K562 (cell line): ENCODE measurements at regions not wholly inside any gene's neighbourhood (a gene's known extent, or its start where the extent isn't known, plus 50 kb on each side); places are given as distances from the start of the nearest gene placed in this dataset.

Experiments
- ATAC-seq: fragments of 200-7000 bp; cut with Tn5 transposase; 3 replicates; pipeline ENCODE4 v1.9.1; 2020; ENCODE audit warnings: moderate library complexity
- BruUV-seq: library from RNA; stranded (reverse); fragments of 400-500 nt; replicated peaks from 2 replicates; lab custom pipeline; 2021; lab: Mats Ljungman, UMichigan
- CTCF ChIA-PET: fragments of 300-600 bp; formaldehyde crosslinking; extraction: SDS; loops from one replicate; lab custom pipeline; 2021; ENCODE audit warnings: low intra/inter-chr PET ratio; lab: Yijun Ruan, JAX
- POLR2A ChIA-PET: fragments of 300-600, 350-650 bp; sonication (Branson Sonifier 250); formaldehyde crosslinking; extraction: SDS; loops from one replicate; lab custom pipeline; 2021; ENCODE audit warnings: antibody characterized with exemption, inconsistent platforms; lab: Yijun Ruan, JAX
- DNase-seq, 4 experiments: peaks; one replicate each; pipeline versions ENCODE4 v3.0.0 to v3.0.0-alpha.2; 2011 to 2018; ENCODE audit warnings: low spot score in 3 of 4, mixed read lengths in 3 of 4; ENCODE audit errors: extremely low read depth in 1 of 4
- FAIRE-seq: peaks from 2 replicates; lab custom pipeline; 2011; peaks lifted over from hg19 to GRCh38; lab: Jason Lieb, UNC
- H2AFZ ChIP-seq: 2 replicates; pipeline ENCODE4 v1.6.0; 2011; ENCODE audit warnings: low read depth, low read length, control low read depth, inconsistent platforms
- H3K27ac ChIP-seq: fragments of 200-600 bp; 3 replicates; pipeline ENCODE4 v1.8.0; 2011; ENCODE audit warnings: low read depth, mild to moderate bottlenecking, control low read depth, inconsistent platforms, low read length, moderate library complexity, mixed read lengths; ENCODE audit errors: extremely low read depth
- H3K27me3 ChIP-seq, 2 experiments: fragments of 300-600 bp in 1 of 2; 2 replicates in 1 of 2; 3 replicates in 1 of 2; pipeline versions ENCODE4 v1.6.0 to v1.8.0; 2011; ENCODE audit warnings: inconsistent platforms in 2 of 2, low read length in 2 of 2, mild to moderate bottlenecking in 1 of 2, mixed read lengths in 1 of 2, moderate library complexity in 1 of 2; ENCODE audit not compliant: control insufficient read depth in 2 of 2, insufficient read depth in 2 of 2
- H3K36me3 ChIP-seq: fragments of 300-600 bp; 3 replicates; pipeline ENCODE4 v1.8.0; 2011; ENCODE audit warnings: mild to moderate bottlenecking, low read length, inconsistent platforms; ENCODE audit not compliant: control insufficient read depth, insufficient read depth
- H3K4me1 ChIP-seq, 2 experiments: fragments of 200-600 bp in 1 of 2; replicated peaks in 1 of 2; 2 replicates in 1 of 2; 3 replicates in 1 of 2; pipeline versions ENCODE4 v1.5.1 to v1.8.0; 2011; ENCODE audit warnings: inconsistent platforms in 2 of 2, low read length in 2 of 2, mild to moderate bottlenecking in 1 of 2, mixed read lengths in 1 of 2, moderate library complexity in 1 of 2; ENCODE audit not compliant: control insufficient read depth in 2 of 2, insufficient read depth in 2 of 2
- H3K4me2 ChIP-seq: 2 replicates; pipeline ENCODE4 v1.6.1; 2011; ENCODE audit warnings: low read length, control low read depth, inconsistent platforms, mixed read lengths; ENCODE audit not compliant: insufficient read depth
- H3K4me3 ChIP-seq: fragments of 200-600 bp; sonication (generic), shearing (Covaris generic); 2 replicates; pipeline ENCODE4 v1.5.1; 2016; ENCODE audit warnings: control low read depth, inconsistent platforms
- H3K79me2 ChIP-seq: fragments of 200-600 bp; 3 replicates; pipeline ENCODE4 v1.8.0; 2011; ENCODE audit warnings: low read length, inconsistent platforms; ENCODE audit not compliant: control insufficient read depth, insufficient read depth
- H3K9ac ChIP-seq, 2 experiments: 2 replicates each; pipeline versions ENCODE4 v1.6.0 to v1.6.1; 2011; ENCODE audit warnings: low read depth in 2 of 2, low read length in 2 of 2, control low read depth in 1 of 2, inconsistent platforms in 1 of 2, mild to moderate bottlenecking in 1 of 2, mixed read lengths in 1 of 2; ENCODE audit not compliant: insufficient read depth in 1 of 2
- H3K9me1 ChIP-seq: one replicate; pipeline ENCODE4 v1.6.0; 2011; ENCODE audit warnings: inconsistent platforms, mild to moderate bottlenecking, low read length, moderate library complexity; ENCODE audit not compliant: control insufficient read depth, insufficient read depth
- H3K9me3 ChIP-seq: replicated peaks from 2 replicates; pipeline ENCODE4 v1.5.1; 2011; ENCODE audit warnings: low read depth, low read length, inconsistent platforms; ENCODE audit not compliant: control insufficient read depth, insufficient read depth
- H4K20me1 ChIP-seq: replicated peaks from 2 replicates; pipeline ENCODE4 v1.6.1; 2011; ENCODE audit warnings: low read length, inconsistent platforms, mixed read lengths; ENCODE audit not compliant: control insufficient read depth, insufficient read depth
- ELF1 ChIP-seq: fragments of 200-800 bp; sonication (Bioruptor generic); IDR thresholded peaks from 2 replicates; pipeline ENCODE4 v1.6.1; 2016; ENCODE audit warnings: missing genetic modification characterization, missing compliant biosample characterization
- GATAD2B ChIP-seq: fragments of 450-650 bp; IDR thresholded peaks from 2 replicates; pipeline ENCODE4 v1.6.1; 2017; ENCODE audit warnings: mild to moderate bottlenecking, borderline replicate concordance
- HMBOX1 ChIP-seq: sonication (generic); IDR thresholded peaks from 2 replicates; pipeline ENCODE4 v1.6.1; 2016
- PRDM10 ChIP-seq: fragments of 450-650 bp; IDR thresholded peaks from 2 replicates; pipeline ENCODE4 v1.6.1; 2018; ENCODE audit not compliant: partially characterized antibody
- SRSF9 ChIP-seq: fragments of 200-400 bp; formaldehyde crosslinking; IDR thresholded peaks from 2 replicates; pipeline ENCODE4 v1.6.1; 2017; ENCODE audit warnings: low read depth, low read length, borderline replicate concordance
- ZNF584 ChIP-seq: fragments of 200-800 bp; sonication (Bioruptor generic); IDR thresholded peaks from 2 replicates; pipeline ENCODE4 v1.6.1; 2016; ENCODE audit warnings: low read depth, mild to moderate bottlenecking, missing genetic modification characterization, missing compliant biosample characterization
- WGBS: fragments of 100-300 bp; shearing (Covaris generic); methylation state at CpG from one replicate; pipeline ENCODE4 v1.1.6; 2016; ENCODE audit warnings: low coverage, mixed read lengths; ENCODE audit not compliant: insufficient coverage; ENCODE audit errors: missing lambda C conversion rate; 5-methylcytosine and 5-hydroxymethylcytosine counted together
- in situ Hi-C: fragments of 300-500 bp; cut with MboI; formaldehyde crosslinking; loops from 4 replicates; pipeline ENCODE4 v1.15.0; 2018; ENCODE audit warnings: inconsistent platforms, mixed read lengths
- intact Hi-C: fragments of 100-400 bp; cut with micrococcal nuclease; formaldehyde crosslinking; loops from 2 replicates; pipeline ENCODE4 v1.14.2; 2022

DNA sequence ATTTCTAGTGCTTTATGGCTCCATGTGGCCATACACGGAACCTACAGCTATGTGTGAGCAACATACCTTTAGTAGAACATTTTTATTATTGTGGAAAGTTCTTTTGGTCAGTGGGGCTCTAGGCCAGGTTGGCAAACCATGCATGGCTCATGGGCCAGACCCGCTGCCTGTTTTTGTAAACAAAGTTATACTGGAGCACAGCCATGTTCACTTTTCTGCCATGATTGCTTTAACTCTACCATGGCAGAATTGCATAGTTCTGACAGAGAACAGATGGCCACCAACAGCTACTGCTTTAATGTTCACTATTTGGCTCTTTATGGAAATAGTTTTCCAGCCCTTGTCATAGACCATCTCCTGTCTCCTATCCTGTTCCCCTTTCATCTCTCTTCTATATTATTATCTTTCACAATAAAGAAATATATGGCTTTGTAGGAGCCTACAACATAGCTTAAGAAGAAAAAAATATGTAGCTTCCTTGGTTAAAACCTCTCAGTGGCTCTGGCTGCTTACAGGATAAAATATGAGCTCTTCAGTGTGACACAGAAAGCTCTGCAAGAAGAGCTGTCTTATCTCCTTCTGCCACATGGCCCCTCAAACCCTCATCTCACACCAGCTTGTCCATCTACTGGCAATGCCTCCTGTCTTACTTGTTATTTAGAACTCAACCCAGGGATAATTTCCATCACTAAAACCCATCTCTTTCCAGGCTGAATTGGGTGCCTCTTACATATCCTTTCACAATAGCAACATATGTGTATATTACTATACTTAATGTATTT lies 54.6 kb upstream of the RWDD3 start (continued):
- TF ChIP-seq SRSF9 = no peak

GRCh38 chr1:95180371-95180770 lies 53.6 kb upstream of the RWDD3 start:
- 82% methylated on average over 2 of the region's 2 CpGs for WGBS
- H3K9me3 ChIP-seq = no peaks in the 10 kb centered on the region
- intact Hi-C loops = no loop called here
- H4K20me1 ChIP-seq = no peaks in the 10 kb centered on the region
- no peak for FAIRE-seq
- no peak for TF ChIP-seq ELF1 (tag)
- no peak for TF ChIP-seq ZNF584
- no peak for TF ChIP-seq GATAD2B
- no peak for TF ChIP-seq HMBOX1
- no peak for TF ChIP-seq PRDM10
- TF ChIP-seq, all 486 proteins: peak for 0
- in situ Hi-C loops = no loop called here
- no peaks in the 10 kb centered on the region for H3K79me2 ChIP-seq
- no peak overlapping the region for H3K4me3 ChIP-seq
- peaks cover 11% of the 10 kb centered on the region for H3K36me3 ChIP-seq
- H3K9ac ChIP-seq = peak overlapping the region in 1 of 2 experiments; percentile 8; a peak in 2 of 4 replicates
- ChIA-PET CTCF (no interaction called here), POLR2A (interaction anchor here (0.9 to 2.4 kb wide), 7 partner anchors 12 to 60 kb away, joined by 3 to 14 read pairs (median 4); no protein-coding TSS in a partner anchor)
- H3K4me1 ChIP-seq = peaks cover 14 to 20% of the 10 kb centered on the region in 2 experiments; a peak in 4 of 5 replicates
- no peaks in the 10 kb centered on the region for H3K27me3 ChIP-seq
- DNase-seq (no peak), ATAC-seq (no peak)
- no peak overlapping the region for H3K4me2 ChIP-seq
- no peak overlapping the region for H2AFZ ChIP-seq
- BruUV-seq = no TSS peak
- no peaks in the 10 kb centered on the region for H3K9me1 ChIP-seq
- H3K27ac ChIP-seq = peak overlapping the region; percentile 55; the same call in 2 of the 3 replicates
